ENCODE measurements at regions not wholly inside any gene's neighbourhood (a gene's known extent, or its start where the extent isn't known, plus 50 kb on each side); places are given as distances from the start of the nearest gene placed in this dataset.

DNA sequence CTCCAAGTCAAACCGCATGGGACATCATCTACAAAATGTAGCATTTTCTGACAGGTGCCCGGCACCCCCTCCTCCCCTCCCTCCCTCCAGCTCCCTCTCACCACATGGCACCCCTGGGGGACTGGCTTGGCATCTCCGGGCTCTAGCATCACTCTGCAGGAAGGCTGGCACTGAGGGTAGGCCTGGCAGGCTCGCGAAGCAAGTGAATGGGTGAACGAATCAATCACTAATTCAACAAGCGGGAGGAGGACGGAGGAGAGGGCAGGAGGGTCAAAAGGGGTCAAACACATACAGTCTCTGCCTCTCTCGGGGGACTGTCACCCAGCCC, 155.7 kb downstream of the NUP210 start:
- TF ChIP-seq SPI1 (IDR thresholded peaks at IDR 0.05; ENCODE audit: borderline replicate concordance, low read depth) (no peak), GABPA (IDR thresholded peaks at IDR 0.05; ENCODE audit: low read depth) (no peak), POLR2AphosphoS5 (IDR thresholded peaks at IDR 0.05; ENCODE audit: low read depth) (no peak)
- TF ChIP-seq, protein P1, sequence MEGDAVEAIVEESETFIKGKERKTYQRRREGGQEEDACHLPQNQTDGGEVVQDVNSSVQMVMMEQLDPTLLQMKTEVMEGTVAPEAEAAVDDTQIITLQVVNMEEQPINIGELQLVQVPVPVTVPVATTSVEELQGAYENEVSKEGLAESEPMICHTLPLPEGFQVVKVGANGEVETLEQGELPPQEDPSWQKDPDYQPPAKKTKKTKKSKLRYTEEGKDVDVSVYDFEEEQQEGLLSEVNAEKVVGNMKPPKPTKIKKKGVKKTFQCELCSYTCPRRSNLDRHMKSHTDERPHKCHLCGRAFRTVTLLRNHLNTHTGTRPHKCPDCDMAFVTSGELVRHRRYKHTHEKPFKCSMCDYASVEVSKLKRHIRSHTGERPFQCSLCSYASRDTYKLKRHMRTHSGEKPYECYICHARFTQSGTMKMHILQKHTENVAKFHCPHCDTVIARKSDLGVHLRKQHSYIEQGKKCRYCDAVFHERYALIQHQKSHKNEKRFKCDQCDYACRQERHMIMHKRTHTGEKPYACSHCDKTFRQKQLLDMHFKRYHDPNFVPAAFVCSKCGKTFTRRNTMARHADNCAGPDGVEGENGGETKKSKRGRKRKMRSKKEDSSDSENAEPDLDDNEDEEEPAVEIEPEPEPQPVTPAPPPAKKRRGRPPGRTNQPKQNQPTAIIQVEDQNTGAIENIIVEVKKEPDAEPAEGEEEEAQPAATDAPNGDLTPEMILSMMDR (IDR thresholded peaks at IDR 0.05; ENCODE audit: insufficient read depth, low read length) = no peak
- TF ChIP-seq, protein P2, sequence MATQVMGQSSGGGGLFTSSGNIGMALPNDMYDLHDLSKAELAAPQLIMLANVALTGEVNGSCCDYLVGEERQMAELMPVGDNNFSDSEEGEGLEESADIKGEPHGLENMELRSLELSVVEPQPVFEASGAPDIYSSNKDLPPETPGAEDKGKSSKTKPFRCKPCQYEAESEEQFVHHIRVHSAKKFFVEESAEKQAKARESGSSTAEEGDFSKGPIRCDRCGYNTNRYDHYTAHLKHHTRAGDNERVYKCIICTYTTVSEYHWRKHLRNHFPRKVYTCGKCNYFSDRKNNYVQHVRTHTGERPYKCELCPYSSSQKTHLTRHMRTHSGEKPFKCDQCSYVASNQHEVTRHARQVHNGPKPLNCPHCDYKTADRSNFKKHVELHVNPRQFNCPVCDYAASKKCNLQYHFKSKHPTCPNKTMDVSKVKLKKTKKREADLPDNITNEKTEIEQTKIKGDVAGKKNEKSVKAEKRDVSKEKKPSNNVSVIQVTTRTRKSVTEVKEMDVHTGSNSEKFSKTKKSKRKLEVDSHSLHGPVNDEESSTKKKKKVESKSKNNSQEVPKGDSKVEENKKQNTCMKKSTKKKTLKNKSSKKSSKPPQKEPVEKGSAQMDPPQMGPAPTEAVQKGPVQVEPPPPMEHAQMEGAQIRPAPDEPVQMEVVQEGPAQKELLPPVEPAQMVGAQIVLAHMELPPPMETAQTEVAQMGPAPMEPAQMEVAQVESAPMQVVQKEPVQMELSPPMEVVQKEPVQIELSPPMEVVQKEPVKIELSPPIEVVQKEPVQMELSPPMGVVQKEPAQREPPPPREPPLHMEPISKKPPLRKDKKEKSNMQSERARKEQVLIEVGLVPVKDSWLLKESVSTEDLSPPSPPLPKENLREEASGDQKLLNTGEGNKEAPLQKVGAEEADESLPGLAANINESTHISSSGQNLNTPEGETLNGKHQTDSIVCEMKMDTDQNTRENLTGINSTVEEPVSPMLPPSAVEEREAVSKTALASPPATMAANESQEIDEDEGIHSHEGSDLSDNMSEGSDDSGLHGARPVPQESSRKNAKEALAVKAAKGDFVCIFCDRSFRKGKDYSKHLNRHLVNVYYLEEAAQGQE (IDR thresholded peaks at IDR 0.05; ENCODE audit: insufficient replicate concordance, low read depth) = no peak
- no peak for DNase-seq (ENCODE audit: low read depth in 1 of 2, low spot score in 1 of 2)
- Histone ChIP-seq H3K4me3 (replicated peaks; ENCODE audit: insufficient read depth, low read length) (no peak overlapping the region), H3K27me3 (ENCODE audit: insufficient read depth, poor library complexity, severe bottlenecking) (peaks cover 9% of the 10 kb centered on the region), H3K27ac (replicated peaks) (no peak overlapping the region)

DNA sequence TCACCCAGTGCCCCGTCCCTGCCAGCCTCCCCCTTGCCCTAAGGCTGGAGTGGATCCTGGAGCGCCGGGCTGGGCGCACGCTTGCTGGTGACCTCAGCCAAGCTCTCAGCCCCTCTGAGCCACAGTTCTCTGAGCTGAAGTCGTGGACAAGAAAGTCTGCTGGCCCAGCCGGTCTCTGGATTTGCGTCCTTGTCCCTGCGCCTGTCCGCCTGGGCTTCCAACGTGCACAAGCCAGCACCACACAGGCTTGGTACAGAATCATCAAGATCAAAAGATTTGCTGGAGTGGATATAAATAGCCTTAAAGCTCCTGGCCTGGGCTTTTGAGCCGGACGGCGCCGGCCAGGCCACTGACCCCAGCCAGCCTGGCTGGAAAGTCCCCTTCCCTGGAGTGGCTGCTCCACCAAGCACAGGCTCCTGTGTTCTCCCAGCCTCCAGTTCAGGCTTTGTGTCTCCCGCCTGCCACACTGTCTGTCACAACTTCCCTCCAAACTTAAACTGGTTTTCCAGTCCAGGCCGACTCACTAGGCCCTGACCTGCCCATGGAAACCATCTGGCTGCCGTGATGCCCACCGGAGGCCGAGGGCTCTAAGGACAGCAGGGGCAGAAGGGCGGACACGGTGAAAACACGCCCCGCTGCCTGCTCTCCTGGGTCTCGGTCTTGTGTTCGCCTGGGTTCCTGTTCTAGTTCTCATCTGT, 156.2 kb downstream of the NUP210 start:
- no peak overlapping the region for H3K4me3 ChIP-seq (replicated peaks; ENCODE audit: insufficient read depth, low read length)
- no peak for DNase-seq (ENCODE audit: low read depth in 1 of 2, low spot score in 1 of 2)
- TF ChIP-seq GABPA (IDR thresholded peaks at IDR 0.05; ENCODE audit: low read depth) = no peak
- H3K27ac ChIP-seq (replicated peaks) = no peak overlapping the region
- peaks cover 9% of the 10 kb centered on the region for H3K27me3 ChIP-seq (ENCODE audit: insufficient read depth, poor library complexity, severe bottlenecking)

DNA sequence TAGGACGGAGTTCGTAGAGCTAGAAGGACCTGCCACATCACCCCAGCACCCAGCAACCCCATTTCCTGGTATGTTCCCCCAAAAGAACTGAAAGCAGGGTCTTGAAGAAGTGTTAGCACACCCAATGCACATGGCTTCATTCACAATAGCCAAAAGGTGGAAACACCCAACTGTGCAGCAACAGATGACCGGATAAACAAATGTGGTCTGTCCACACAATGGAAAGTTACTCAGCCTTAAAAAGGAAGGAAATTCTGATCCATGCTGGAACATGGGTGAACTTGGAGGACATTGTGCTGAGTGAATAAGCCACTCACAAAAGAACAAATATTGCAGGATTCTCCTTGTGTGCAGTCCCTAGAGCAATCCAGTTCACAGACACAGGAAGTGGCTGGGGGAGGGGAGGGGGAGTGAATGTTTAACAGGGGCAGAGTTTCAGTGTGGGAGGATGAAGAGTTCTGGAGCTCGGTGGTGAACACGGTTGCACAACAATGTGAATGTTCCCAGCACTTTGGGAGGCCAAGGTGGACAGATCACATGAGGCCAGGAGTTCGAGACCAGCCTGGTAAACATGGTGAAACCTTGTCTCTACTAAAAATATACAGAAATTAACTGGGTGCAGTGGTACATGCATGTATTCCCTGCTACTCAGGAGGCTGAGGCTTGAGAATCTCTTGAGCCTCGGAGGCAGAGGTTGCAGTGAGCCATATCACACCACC, 157.5 kb downstream of the NUP210 start:
- Histone ChIP-seq H3K27me3 (ENCODE audit: insufficient read depth, poor library complexity, severe bottlenecking) (peaks cover 11% of the 10 kb centered on the region), H3K4me3 (replicated peaks; ENCODE audit: insufficient read depth, low read length) (no peak overlapping the region), H3K27ac (replicated peaks) (no peak overlapping the region)
- TF ChIP-seq GABPA (IDR thresholded peaks at IDR 0.05; ENCODE audit: low read depth) (no peak), SPI1 (IDR thresholded peaks at IDR 0.05; ENCODE audit: borderline replicate concordance, low read depth) (no peak), POLR2AphosphoS5 (IDR thresholded peaks at IDR 0.05; ENCODE audit: low read depth) (no peak)
- TF ChIP-seq, protein P2 (IDR thresholded peaks at IDR 0.05; ENCODE audit: insufficient replicate concordance, low read depth) = no peak
- TF ChIP-seq, protein P1 (IDR thresholded peaks at IDR 0.05; ENCODE audit: insufficient read depth, low read length) = no peak
- peak in 1 of 2 experiments; percentile 17 for DNase-seq (ENCODE audit: low read depth in 1 of 2, low spot score in 1 of 2)

DNA sequence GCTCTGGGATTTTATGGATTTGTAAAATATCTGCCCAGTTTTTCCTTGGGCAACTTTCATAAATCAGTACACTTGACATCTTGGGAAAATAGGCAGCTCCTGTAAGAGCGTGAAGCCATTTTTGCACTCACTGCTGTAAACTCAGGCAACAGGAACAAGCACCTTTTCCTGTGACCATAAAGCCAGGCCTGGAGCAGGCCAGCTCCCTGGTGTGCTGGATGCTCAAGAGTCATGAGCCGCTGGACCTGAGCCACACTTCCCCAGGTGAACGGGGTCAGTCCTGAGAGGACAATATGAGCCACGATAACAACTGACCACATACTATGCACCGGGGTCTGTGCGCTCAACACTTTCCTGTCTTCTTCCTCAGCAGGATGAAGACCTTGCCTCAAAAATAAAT, 158.2 kb downstream of the NUP210 start:
- no peak overlapping the region for H3K4me3 ChIP-seq (replicated peaks; ENCODE audit: insufficient read depth, low read length)
- DNase-seq (ENCODE audit: low read depth in 1 of 2, low spot score in 1 of 2) = no peak
- H3K27ac ChIP-seq (replicated peaks) = no peak overlapping the region
- TF ChIP-seq POLR2AphosphoS5 (IDR thresholded peaks at IDR 0.05; ENCODE audit: low read depth) = no peak
- TF ChIP-seq, protein P2 (IDR thresholded peaks at IDR 0.05; ENCODE audit: insufficient replicate concordance, low read depth) = no peak
- TF ChIP-seq GABPA (IDR thresholded peaks at IDR 0.05; ENCODE audit: low read depth) = no peak
- no peak for TF ChIP-seq SPI1 (IDR thresholded peaks at IDR 0.05; ENCODE audit: borderline replicate concordance, low read depth)
- TF ChIP-seq, protein P1 (IDR thresholded peaks at IDR 0.05; ENCODE audit: insufficient read depth, low read length) = no peak
- peaks cover 11% of the 10 kb centered on the region for H3K27me3 ChIP-seq (ENCODE audit: insufficient read depth, poor library complexity, severe bottlenecking)

Measured in HL-60 (cell line).